Brain pericyte (primary cell): ENCODE measurements at regions not wholly inside any gene's neighbourhood (a gene's known extent, or its start where the extent isn't known, plus 50 kb on each side); places are given as distances from the start of the nearest gene placed in this dataset.

Experiments
- DNase-seq: peaks from one replicate; pipeline ENCODE4 v3.0.0-alpha.2; 2012; ENCODE audit warnings: low read depth, low spot score

DNA sequence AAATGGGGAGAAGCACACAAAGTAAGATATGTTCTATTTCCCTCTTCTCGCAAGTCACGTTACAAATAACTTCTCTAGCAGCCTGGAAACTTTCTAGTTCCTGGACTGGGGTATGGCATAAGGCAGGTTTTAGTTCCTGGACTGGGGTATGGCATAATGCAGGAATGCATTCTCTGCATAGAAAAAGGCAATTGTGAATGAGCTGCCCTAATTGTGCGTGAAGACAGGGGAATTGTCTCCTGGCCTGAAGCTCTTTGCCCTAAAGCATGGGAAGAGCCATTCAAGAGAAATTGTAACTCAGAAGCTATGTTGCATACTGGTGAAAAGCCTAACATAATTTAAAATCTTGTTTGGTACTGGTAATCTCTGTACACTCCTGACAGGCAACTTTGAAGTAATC, 54.3 kb upstream of the CBLB start:
- DNase-seq = no peak

DNA sequence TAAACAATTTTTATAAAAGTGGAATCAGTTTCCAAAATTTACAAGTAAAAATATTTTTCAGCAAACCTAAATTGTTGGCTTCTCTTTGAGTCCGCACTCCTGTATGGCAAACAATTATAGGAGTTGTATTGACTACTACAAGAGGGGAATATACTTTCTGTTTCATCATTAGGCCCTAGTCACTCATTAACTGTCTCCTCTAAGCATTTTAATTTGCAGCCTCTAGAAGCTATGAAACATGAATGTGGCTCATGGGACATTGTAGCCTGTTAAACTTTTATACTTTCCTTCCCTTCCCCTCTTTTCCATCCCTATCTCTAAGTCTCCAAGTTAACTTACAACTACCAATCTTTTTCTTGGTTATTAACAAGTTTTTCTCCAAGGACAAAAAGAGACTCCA, 58.9 kb upstream of the CBLB start:
- DNase-seq = no peak

DNA sequence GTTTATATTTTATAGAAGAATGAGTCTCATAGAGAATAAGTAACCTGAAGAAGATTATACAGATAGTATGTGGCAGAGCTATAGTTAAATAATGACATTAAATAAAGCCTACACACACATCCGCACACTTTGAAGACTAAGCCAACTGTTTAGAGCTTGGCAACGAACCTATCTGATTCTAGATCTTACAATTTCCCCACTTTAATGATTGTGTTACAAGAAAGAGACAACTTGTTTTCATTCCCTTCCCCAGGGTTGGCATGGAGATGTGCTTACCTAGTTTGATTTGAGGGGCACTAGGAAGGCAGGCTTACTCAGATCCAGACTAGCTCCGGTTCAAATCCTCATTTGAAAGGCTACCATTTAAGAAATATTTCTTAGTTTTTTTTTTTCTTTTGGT, 61.9 kb upstream of the CBLB start:
- DNase-seq = no peak

DNA sequence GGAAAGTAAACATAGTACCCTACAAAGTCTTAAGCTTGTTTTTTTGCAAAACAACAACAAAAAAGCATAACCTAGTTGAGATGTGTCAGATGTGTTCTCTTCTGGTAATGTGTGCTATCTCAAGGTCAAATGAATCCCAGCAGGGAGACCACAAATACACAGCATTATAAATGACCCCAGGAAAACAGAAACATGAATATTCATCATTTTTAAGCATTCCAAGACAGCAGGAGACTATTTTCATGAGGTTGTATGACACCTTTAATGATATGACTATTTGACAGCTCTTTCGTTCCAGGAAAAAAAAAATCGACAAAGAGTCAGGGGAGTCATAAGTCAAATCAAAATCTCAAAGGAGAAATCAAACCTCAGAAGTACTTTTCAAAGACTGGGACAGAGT, 62.7 kb upstream of the CBLB start:
- no peak for DNase-seq

DNA sequence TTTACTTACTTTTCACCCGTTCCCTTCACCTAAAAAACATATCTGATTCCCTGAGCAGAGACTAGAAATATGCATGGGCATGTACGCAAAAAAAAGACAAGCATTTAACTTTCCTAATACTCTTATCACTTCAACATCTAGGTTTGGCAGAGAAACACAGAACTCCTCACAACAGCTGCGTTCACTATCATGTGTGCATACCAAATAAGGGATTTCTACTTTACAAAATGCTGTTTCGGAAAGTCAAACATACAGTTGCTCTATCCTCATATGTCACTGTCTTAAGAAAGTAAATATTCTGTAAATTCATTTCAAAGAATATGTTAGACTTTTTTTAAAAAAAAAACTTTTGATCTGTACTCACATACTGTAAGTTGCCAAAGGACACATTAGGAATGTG, 65.1 kb upstream of the CBLB start:
- DNase-seq = no peak

DNA sequence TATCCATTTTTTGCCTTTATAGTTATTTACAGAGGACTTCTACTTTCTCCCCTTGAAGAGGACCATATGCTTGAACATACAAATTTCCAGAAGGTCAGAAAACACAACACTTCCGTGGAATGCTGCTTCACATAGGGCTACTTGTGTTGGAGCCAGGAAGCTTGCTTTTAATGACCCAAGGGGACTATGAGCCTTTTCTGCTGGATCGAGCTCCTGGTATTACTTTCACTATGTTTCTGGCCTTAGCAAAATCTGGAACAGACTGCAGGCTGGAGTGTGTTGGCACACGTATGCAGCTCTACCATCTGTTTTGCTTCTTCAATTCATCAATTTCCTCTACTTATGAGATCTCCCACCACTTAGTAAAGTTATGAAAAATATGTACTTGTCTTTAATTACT, 69.3 kb upstream of the CBLB start:
- DNase-seq = no peak

DNA sequence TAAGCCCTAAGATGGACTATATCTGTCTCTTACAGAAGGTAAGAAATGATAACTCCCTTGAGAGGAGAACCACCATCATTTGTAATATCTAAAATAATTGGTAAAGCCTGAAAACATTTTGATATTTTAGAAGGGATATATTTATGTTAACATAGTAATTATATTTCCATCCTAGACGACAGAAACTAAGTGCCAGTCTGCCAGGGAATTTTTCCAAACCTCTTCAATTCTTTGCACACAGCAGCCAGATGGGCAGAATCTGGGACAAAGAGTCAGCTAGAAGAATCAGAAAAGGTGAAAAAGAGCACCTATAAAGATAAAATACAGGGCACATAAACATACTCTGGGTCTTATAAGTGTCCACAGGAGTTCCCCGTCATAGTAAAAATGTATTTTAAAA, 70.0 kb upstream of the CBLB start:
- DNase-seq = no peak

DNA sequence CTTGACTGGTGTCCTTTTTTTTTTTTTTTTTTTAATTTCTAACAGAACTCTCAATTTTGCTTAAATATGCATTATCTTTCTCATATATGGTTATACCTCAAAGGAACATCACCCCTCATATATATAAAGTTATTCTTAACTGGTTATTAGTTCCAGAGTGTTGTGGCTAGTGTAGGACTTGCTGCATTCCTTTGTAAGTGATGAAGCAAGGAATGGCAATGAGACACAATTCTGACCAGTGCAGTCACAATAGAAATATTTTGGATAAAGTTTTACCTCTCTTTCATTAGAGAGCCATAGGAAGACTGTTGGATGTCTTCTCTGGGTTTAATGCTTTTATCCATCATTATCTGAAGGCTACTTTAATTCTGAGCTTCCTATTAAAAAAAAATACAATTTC, 75.5 kb upstream of the CBLB start:
- DNase-seq = no peak

DNA sequence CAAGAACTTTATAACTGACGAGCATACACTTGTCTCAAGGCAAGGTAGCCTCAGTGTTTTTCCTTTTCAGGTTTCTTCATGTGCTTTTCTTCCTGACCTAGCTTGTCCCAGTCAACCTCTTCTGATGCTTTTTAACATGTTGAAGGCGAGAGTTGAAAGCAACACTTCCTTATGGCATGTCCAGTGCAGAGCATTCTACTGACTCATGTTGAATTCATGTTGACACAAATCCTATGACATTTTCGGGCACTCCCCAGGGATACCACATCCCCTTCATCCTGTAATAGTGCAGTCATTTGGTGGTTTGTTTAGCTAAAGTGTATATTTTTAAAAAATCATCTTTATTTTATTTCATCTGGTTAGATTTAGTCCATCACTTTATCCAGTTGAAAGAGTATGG, 75.9 kb upstream of the CBLB start:
- DNase-seq = no peak

DNA sequence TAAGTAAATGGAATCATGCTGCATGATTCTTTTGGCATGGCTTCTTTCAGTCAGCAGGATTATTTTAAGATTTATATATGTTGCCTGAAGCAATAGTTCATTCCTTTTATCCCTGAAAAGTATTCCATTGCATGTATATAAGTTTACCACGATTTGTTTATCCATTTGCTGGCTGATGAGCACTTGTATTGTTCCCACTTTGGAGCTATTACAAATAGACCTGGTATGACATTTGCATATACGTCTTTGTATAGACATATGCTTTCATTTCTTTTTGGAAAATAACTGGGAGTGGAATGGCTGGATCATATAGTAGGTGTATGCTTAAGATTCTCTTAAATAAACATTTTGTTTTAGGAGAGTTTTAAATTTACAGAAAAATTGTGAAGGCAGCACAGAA, 79.3 kb upstream of the CBLB start:
- no peak for DNase-seq

DNA sequence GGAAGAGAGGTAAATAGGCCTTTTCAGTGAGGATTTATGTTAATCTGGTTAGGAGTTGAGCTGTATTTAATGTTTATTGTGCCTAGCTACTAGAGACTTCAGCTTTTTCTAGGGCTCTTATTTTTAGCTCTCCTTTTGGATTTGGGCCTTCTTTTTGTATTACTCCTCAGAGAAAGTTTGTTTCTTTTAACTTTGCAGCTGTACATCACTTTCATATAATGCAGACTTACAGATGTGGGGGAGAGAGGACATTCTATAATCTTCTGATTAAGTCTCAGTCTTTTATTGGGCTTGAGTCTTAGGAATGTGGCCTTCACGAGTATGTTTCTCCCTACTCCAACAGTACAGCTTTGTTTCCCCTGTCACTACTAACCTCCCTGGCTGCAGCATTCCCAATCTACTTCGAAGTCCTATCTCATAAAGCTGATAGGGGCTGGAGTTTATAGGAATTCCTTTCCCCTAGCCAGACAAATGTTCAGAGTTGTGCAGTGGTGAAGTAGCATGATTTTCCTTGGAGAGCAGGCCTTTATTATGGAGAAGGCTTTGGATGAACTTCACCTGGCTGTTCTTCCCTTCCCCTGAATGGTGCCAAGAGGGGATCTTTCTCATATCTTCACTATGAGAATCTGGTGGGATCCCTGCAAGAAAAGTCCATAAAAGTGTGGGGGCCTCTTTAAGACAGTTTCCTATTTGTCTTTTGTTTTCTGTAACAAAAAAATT, 82.2 kb upstream of the CBLB start:
- DNase-seq = no peak

DNA sequence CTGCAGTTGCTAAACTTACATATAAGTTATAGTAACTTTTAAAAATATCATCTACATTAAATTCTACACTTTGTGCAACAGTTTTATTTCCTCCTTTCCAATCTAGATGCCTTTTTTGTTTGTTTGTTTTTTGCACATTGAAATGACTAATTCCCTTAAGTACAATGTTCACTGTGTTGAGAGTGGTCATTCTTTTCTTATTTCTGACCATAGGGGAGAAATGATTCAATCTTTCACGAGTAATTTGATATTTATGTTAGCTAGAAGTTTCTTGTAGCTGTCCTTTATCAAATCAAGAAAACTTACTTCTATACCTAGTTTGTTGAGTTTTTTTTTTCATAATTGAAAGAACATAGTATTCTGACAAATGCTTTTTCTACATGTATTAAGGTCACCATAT, 85.0 kb upstream of the CBLB start:
- no peak for DNase-seq

DNA sequence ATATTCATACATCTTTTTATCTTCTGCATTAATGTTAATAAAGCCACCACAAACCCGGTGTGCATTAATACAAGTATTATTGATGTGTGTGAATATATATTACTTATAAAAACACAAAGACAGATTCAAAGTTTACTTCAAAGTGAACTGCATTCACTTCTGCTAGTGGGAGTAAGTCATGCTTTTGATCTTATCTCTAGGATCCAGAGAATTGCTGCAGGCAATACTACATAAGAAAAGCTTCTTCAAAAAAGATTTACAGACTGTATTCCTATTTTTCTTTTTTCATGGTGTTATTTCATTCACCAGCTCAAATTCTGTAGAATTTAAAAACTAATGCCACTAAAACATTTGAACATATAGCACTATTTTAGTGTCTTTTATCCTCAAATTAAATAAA, 87.5 kb upstream of the CBLB start:
- no peak for DNase-seq

DNA sequence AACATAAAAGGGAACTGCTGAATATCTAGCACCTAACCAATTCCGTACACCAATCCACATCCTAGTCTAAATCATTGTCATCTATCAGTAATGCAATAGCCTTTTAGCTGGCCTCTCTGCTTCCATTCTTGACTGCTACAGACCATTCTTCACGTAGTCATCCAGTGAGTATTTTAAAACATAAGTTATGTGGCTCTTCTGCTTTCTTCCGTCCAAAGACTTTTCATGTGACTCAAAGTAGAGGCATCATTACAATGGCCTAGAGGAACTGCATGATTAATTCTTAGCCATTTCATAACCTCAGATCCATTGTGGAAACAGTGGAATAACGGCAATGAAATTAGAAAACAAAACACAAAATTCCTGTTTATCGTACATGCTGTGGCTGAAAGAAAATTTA, 88.9 kb upstream of the CBLB start:
- DNase-seq = no peak

DNA sequence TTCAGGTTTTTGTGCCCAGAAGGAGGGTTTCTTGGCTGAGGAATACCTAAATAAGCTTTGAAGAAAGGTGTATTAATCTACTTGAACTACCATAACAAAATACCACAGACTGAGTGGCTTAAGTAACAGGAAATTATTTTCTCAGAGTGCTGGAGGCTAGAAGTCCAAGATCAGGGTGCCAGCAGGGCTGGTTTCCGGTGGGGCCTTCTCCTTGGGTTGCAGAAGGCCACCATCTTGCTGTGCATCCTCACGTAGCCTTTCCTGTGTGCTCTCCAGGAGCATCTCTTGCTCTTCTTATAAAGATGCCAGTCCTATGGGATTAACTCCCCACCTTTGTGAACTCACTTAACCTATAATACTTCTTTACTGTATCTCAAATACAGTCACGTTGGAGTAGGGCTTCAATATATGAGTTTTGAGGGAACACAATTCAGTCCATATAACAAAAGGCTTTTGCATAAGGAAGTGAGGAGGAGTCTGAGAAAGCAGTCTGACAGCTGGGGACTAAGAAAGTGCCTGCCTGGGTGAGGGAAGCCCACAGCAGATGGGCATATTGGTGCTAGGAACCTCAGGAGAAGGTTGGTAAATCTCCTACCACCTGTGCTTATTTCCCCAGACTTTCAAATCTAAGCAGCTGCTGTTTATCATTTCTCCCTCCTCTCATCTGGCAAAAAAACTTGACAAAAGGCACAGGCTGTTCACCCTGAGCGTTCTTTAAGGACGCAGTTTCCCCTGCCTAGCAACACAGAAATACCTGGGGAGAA, 89.6 kb upstream of the CBLB start:
- DNase-seq = no peak

DNA sequence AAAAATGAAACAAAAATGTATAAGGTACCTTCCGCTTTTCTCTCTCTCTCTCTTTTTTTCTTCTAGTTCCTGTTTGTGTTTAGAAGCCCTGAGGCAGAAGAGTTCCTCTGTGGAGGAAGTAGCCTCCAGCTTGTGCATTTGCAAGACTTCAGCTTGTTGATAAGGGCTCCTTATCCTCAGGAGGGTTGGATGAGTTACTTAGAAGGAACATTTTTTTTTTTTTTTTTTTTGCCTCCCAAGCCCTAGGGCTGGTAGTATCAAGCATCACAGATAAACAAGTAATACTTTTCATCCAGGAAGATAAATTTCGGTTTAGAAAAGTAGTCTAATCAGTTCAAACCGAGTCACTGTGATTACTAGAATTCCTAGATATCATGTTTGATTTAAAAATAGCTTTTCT, 91.0 kb upstream of the CBLB start:
- DNase-seq = no peak

DNA sequence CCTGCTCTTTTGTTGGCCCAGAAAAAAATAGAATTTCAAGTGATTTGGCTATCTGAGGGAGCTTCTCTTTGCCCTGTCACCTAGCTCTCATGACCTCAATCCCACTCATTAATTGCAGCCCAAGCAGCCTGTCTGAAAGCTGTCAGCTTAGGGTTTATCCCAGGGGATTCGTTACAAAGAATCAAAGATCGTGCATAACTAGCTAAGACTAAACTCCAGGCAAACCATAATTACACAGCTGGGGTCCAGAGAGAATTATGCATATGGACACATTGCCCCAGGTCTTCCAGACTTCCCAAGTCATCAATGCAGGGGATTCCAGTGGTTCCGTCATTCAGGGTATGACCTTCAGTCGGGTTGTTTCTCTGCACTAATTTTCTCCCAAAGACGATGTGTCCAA, 91.6 kb upstream of the CBLB start:
- no peak for DNase-seq

DNA sequence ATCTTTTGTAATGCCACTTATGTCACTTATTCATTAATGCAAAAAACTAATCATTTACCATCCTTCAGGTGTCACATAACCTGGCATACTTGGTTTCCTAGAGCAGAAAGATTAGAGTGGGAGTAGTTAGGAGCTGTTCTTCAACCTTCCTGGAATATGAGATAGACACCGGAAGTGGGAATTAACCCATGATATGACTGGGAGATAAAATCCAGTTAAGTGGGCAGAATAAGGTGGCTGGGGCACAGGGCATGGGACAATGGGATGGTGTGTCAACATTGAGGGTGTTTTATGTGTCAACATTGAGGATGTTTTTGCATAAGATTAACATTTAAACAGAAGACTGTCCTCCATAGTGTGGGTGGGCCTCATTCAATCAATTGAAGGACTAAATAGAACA, 94.3 kb upstream of the CBLB start:
- no peak for DNase-seq

DNA sequence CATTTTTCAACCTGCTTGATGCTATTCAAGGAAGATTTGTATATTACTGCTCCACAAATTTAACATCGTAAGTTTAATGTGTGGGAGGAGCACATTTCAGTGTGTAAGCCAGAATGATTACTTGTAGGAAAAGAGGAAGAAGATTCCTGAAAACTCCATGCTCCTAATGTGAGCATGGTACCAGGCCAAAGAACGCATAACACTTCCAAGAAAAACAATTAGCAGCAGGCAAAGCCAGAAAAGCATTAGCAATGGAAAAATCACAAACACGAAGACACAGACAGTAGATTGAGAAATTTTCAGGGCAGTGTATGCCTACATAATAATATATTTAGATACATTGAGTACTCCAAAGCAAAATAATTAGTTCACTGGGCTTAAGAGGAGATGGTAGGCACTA, 96.6 kb upstream of the CBLB start:
- peak; percentile 5 for DNase-seq

DNA sequence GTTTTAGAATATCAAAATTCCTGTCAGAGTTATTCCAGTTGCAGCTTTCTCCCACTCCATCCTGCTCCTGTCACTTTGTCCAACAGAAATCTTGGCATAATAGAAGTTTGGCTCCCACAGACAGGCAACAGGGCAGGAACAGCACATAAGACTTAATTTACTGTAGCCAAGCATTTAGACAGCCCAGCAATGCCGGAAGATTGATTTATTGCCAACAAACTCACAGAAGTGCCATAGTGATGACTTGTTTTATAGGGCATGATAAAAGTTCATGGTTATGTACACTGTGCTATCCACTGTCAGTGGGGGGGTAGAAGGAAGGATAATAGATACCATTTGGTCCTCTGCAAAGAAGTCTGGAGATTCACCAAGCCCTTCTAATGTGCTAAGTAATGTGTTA, 98.3 kb upstream of the CBLB start:
- no peak for DNase-seq

DNA sequence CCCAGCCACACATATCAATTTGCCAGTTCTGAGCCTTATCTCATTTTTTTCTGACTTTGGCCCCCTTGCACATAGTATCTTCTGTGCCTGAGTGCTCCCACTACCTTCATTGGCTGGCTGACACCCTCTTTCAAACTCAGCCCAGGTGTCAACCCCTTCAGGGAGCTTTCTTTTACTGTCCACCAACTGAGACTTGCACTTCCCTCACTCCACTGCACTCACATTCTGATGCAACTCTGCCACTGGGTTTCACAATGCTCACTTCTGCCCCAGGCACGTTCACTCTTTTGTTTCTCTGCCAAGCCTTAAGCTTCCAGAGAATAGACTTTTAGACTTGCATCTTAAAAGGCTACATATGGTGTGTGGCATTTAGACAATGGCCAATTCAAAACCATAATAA, 101.5 kb upstream of the CBLB start:
- no peak for DNase-seq

DNA sequence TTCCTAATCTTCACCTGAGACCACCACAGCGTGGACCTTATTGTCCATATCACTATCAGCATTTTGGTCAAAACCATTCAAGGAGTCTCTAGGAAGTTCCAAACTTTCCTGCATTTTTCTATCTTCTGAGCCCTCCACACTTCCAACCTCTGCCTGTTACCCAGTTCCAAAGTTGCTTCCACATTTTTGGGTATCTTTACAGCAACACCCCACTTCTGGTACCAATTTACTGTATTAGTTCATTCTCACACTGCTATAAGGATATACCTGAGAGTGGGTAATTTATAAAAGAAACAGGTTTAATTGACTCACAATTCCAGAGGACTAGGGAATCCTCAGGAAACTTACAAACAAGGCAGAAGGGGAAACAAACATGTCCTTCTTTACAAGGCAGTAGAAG, 103.3 kb upstream of the CBLB start:
- DNase-seq = no peak

DNA sequence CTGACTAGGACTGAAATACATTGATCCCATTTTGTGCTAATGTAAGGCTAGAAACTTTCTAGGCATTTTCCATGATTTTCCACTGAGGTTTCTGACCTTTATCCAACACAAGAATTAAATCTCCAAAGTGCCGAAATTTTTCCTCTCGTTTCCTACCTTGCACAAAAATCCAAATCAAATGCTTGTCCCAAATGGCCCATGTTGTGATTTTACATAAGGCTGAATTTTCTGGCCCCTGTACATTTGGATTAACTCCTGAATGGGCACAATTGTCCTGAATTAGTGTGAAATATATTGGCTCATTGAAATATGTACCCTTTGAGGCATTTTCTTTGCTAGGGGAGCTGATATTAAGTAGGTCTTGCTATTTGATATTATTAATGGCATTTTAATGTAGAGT, 105.6 kb upstream of the CBLB start:
- DNase-seq = no peak

DNA sequence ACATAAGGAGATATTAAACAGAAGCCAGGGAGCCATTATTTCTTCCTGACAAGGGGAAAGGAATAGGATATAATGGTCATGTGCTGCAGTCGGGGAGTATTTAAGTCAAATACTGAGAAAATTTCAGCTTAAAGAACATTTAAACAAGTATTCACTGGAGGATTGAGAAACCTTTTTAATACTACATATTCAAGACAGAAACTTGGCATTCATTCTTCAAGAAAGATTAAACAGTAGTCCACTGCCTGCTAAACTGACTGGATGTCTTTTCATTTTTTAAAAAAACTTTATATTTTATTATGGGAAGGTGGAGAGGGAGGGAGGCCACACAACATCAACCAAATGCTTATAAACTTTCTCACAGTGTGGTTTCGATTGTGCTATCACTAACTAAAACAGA, 107.4 kb upstream of the CBLB start:
- DNase-seq = no peak
